Stimulated activated CD8-positive, alpha-beta memory T cell treated with anti-CD3 and anti-CD28 coated beads, Interleukin-2, amount 100 ng/mL, for 1 hour (primary cell): ENCODE measurements at regions not wholly inside any gene's neighbourhood (a gene's known extent, or its start where the extent isn't known, plus 50 kb on each side); places are given as distances from the start of the nearest gene placed in this dataset.
"Not testable (repeated sequence)": the region's sequence is repeated elsewhere in the genome, so short reads cannot be mapped to it uniquely, and the experiment has no call there.

ENCODE experiments used
- DNase-seq, 2 donors: peaks; one replicate each; pipeline ENCODE4 v3.0.0-alpha.2; 2020; ENCODE audit warnings: low read depth in 2 of 2

- DNase-seq: no peak
These were observed 236.9 kb upstream of the SFSWAP start for GRCh38 chr12:131473741-131474709.

GRCh38 chr12:131475012-131475411, 235.9 kb upstream of the SFSWAP start:
- DNase-seq: not testable (repeated sequence)

DNA sequence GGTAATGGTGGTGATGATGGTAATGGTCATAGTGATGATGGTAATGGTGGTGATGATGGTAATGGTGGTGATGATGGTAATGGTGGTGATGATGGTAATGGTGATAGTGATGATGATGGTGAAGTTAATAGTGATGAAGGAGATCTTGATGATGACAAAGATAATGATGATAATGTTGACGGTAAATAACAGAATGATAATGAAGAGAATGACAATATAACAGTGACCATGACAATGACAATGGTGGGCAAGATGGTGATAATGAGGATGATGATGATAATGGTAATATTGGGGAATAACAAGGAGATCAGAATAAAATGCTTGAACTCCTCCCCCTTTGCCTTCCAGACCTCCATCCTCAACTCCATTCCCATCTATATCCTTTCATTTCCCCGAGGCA, 233.3 kb upstream of the SFSWAP start:
- no peak for DNase-seq

DNA sequence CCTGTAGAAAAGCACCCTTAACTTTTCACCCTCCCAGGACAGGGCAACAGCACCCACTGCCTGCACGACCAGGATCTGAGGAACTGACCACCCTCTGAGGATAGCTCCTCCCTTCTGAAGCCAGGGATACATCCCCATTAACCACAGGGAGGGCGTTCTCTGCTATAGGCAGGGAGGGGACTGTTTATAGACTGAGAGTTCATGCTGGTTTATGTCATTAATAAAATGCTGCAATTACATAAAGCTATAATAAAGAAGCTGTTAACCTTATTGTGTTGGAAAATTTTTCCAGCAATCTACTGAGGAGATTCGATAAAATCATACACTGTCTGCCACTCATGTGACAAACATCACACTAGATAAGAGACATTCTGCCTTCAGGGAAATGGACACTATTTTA, 232.4 kb upstream of the SFSWAP start:
- DNase-seq: no peak

DNA sequence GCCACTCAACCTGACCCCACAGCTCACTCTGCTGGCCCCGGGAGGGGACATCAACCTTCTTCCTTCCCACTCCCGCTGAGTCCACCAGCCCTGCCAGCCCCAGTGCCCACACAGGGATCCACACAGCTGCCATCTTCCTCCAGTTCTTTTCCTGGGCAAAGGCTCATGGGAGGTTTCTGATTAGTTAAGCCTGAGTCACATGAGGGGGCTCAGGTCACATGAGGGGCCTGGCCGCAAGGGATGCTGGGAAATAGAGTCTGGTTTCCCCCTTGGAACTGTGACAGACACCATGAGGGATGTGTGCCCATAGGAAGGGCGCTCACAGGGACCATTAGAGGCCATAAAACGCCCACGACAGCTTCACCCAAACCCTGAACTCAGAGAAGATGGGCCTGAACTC, 228.7 kb upstream of the SFSWAP start:
- no peak for DNase-seq

GRCh38 chr12:131482686-131483085, 228.2 kb upstream of the SFSWAP start:
- DNase-seq: no peak

DNA sequence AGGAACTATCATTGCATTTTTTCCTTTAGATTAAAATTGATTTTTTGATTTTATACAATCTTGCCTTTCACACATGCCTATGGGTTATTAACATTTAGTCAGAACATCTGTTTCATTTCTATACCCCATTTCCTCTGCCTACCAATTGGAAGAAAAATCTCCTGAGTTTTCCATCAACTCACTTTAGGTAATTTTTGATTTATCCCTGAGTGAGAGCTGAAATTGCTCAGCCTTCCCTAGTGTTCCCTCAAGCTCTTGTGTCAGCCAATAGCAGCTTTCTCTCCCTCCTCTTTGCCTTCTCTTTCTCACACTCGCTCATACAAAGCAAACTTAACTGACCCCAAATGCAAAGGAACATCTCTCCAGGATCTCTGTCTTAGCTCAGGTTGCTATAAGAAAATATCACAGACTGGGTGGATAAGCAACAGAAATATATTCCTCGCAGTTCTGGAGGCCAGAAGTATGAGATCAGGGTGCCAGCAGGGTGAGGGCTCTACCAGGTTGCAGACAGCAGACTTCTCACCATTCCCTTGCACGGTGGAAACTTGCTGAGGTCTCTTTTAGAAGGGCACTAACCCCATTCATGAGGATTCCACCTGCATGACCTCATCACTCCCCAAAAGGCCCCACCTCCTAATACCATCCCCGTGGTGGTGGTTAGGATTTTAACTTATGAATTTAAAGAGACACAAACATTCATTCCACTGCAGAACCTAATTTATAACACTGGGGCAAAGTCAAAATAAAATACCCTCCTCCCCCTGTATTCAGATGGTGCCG, 224.2 kb upstream of the SFSWAP start:
- DNase-seq: no peak

DNA sequence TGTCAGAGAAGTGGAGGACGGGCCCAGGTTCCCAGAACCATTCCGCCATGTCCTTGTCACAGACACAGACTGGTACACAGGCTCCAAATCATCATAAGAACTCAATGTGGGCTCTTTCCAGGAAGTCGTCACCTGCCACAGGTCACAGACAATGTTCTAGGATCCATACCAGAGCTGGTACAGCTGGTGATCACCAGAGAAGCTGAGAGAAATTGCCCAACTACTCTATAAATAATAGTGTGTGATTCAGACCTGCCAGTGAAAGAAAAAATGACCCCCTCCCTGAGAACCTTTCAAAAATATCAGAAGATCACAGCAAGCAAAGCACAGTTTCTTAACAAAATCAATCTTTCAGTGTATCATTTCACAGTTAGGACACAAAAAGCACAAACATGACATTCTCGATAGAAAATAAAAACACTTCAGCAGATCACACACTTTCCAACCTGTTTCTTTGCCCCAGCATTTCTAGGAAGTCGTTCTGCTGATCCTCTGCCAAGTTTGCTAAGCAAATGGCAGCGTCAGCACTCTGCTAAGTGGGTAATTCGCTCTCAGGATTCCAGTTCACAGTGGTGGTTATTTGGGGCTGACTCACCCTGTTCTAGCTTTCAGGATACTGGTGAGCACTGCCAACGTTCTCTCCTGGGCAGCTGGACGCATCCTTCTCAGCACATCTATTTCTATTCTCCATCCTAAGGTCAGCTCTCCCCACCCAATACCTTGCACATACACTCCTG, 223.3 kb upstream of the SFSWAP start:
- DNase-seq: no peak

DNA sequence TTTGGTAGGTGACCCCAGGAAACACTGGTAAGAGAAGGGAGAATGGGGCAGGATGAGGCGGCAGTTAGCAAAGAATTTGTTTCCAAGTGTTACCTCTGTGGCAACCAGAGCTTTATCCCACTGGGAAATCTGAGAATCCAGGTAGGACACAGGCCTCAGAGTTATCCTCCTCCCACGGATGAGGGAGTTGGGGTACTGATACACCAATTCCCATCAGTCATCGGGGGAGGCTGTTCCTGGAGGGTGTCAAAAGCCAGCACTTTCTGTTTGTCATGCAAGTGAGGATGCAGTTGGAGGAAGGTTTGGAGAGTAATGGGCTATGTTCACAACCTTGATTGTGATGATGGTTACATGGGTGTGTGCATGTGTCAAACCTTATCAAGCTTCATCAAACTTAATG, 221.2 kb upstream of the SFSWAP start:
- no peak for DNase-seq

- DNase-seq: no peak
These were observed 219.7 kb upstream of the SFSWAP start for GRCh38 chr12:131491155-131491554.

DNA sequence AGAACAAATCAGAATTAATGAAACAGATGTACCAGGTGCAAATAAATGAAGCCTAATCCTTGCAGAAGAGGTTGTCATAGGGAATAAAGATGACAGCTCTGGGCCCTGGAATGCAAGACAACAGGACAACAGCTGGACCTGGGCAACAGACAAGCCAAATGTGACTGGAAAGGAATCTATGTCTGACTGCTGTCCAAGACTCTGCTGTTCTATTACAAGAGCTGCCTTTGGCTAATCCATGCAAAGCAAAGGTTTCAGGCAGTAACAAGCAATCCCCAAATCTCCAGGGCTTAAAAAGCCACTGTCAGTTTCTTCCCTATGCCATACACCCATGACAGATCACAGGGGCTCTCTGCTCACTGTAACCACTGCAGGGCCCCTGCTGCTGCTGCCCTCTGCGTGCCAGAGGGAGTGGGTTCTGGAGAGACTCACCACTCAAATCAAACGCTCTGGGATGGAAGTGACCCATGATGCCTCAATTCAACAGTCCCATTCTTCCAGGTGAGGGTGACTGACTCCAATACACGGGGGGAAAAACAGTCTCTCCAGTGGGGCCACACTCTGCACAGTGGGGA, 218.9 kb upstream of the SFSWAP start:
- DNase-seq: no peak

DNA sequence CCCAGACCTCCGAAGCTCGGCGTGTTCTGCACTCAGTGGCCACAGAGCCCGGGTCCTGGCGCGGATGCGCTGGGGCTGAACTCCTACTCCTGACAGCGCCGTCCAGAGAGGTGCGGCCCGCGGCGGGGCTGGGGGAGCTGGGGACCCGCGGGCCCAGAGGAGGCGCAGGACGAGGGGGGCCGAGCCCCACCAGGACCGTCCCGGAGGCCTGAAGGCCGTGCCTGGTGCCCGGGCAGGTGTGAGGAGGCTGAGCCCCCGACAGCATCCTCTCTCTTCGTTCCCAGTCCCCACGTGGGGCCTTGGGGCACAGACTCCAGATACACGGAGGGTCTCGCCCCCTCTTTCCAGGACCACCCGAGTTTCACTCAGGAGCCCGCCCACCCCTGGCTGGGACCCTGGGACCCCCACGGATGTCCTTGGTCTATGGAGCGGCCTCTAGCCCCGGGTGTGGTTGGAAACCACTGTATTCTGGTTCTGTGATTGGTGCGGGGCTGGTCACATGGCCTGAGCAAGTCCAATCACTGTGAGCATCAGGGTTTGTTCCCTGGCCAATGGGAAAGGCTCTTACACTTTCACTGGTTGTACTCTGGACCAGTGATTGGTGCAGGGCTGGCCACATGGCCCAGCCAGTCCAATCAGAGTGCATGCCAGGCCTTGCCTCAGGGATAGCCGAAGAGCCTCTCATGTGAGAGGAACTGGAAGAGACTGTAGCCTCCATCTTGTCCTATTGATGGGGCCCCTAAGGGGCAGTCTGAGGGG, 217.6 kb upstream of the SFSWAP start:
- no peak for DNase-seq

GRCh38 chr12:131494216-131494615, 216.7 kb upstream of the SFSWAP start:
- DNase-seq: no peak

- no peak for DNase-seq
These were observed 216.0 kb upstream of the SFSWAP start for GRCh38 chr12:131494741-131495524.

DNA sequence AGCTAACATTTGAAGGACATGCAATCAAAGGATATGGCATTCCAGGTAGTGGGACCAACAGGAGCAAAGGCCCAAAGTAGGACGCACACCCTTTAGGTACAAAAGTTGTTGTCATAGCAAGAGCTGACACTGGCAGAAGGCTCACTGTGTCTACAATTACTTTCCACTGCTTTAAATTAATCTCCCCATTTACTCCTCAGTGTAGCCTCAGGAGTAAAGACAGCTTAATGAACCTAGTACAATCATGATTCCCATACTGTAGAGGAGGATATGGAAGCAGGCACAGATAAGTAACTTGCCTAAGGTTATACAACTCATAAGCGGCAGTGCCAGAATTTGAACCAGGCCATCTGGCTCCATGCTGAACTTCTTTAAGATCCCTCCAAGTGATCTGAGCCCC, 212.9 kb upstream of the SFSWAP start:
- no peak for DNase-seq

DNA sequence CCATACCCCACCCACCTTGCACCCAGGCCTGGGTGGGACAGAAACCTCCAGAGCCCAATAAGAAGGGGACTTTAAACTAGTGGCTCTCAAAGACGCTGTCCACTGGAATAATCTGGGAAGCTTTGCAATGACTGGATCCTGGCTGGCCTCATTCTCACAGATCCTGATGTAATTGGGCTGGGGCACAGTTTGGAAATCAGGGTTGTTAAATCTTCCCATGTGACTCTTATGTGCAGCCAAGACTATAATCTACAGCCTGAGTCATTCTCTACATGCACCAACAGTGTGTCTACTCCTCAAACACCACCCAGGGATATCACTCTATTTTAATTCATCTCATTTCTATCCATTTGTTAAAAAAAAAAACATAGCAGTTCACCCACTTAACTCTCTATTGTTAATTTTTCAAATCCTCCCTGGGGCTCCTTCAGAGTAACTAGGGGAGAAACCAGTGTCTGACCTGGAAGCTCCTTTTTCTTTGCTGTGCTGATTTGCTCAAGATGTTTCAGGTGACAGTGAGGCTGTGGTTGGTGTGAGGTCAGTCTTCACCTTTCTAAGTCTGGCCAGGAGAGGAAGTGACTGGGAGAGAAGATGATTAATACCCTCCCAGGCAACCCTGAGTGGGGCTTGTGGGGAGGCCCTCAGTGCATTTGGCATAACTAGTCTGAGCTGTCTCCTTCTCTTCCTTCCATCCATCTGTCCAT, 211.6 kb upstream of the SFSWAP start:
- no peak for DNase-seq

DNA sequence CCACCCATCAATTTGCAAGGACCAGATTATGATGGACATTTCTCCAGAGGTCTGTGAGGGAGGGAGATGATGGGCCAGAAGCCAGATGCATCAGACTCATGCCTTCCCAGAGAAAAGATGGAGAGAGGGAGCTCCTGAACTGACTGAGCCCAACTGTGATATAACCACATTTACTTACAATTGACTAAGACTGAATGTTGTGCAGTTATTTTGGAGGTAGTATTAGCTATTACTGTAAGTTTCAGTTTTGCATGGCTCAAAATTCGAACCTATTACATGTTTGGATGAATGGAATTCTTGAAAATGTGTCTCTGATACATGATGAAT, 211.1 kb upstream of the SFSWAP start:
- no peak for DNase-seq

DNA sequence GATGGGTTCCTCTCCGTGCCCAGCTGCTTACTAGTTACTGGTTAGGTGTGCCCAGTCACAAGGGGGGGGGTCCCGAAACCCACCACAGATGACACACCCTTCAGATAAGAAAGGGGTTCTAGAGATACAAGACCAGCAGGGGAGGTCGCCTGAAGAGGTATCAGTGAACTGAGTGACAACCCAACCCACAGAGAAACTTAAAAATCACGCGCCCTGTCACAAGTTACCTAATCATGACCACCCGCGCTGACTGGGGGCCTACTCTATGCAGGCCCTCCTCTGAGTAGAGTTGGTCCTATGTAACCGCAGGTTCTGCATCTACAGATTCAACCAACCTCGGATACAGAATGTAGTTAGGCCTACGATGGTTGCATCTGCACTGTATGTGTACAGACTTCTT, 210.3 kb upstream of the SFSWAP start:
- no peak for DNase-seq

DNA sequence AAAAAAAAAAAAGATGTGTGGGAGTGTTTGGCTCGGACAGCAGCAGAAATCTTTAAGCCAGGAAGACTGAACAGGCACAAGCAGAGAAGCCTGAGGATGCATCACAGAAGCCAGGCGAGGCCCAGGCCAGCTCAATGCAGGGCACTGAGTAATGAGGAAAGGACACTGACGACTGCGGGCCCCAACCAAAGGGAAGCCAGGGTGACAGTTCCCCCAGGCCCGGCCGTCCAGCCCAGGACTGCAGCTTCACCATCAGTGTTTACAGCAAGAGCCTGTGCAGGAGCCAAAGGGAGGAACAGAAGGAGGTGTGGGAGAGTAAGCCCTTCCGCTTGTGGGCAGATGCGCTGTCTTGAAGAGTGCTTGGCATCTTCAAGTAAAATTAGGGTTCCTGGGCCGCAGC, 205.3 kb upstream of the SFSWAP start:
- no peak for DNase-seq

DNA sequence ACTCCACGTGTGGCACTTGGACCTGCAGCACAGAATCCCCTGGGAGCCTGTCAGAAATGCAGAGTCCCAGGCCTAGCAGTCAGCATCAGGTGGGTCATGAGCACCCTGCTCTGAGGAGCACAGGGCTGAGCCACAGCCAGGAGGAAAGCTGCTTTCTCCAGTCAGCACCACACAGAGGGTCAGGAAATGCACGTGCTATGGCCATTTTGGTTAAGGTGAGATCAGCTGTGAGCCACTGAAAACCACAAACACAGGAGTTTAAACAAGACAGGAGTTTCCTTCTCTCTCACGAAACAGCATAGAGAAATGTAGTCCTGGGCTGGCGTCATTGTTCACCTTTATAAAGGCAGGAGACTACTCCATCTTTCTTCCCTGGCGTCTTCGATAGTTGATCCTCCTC, 204.5 kb upstream of the SFSWAP start:
- DNase-seq: no peak
